Tibial nerve (tissue), 4 donors: ENCODE measurements at regions not wholly inside any gene's neighbourhood (a gene's known extent, or its start where the extent isn't known, plus 50 kb on each side); places are given as distances from the start of the nearest gene placed in this dataset.

ENCODE experiments used
- DNase-seq, 2 donors: peaks; one replicate each; pipeline ENCODE4 v3.0.0-alpha.2; 2019; ENCODE audit warnings: low spot score in 2 of 2
- H3K27ac ChIP-seq, 4 donors: fragments of 200-600 bp; sonication (generic) in 3 of 4; one replicate each; pipeline ENCODE4 v1.5.1; 2017 to 2019; ENCODE audit warnings: mild to moderate bottlenecking in 1 of 4
- H3K27me3 ChIP-seq, 2 donors: fragments of 200-600 bp; sonication (generic) in 1 of 2; one replicate each; pipeline versions ENCODE4 v1.5.1 to v1.6.0; 2017 to 2019
- H3K36me3 ChIP-seq, 3 donors: fragments of 200-600 bp; sonication (generic); one replicate each; pipeline ENCODE4 v1.5.1; 2018 to 2019
- H3K4me1 ChIP-seq, 4 donors: fragments of 200-600 bp; sonication (generic) in 3 of 4; one replicate each; pipeline ENCODE4 v1.5.1; 2017 to 2019
- H3K4me3 ChIP-seq, 4 donors: fragments of 200-600 bp; sonication (generic) in 3 of 4; one replicate each; pipeline ENCODE4 v1.5.1; 2017 to 2019; ENCODE audit warnings: mild to moderate bottlenecking in 1 of 4, moderate library complexity in 1 of 4
- H3K9me3 ChIP-seq, 4 donors: fragments of 200-600 bp; sonication (generic) in 3 of 4; one replicate each; pipeline ENCODE4 v1.5.1; 2017 to 2019
- EP300 ChIP-seq, 2 donors: sonication (generic); formaldehyde crosslinking; IDR thresholded peaks; one replicate each; pipeline ENCODE4 v1.6.1; 2017; ENCODE audit warnings: antibody characterized with exemption in 2 of 2, mild to moderate bottlenecking in 1 of 2
- POLR2A ChIP-seq, 2 donors: fragments of 450-650 bp; IDR thresholded peaks; one replicate each; pipeline ENCODE4 v1.6.1; 2017; ENCODE audit warnings: antibody characterized with exemption in 2 of 2, mild to moderate bottlenecking in 2 of 2, moderate library complexity in 2 of 2
- whole genome bisulfite sequencing, 2 donors: methylation state at CpG; one replicate each; pipeline ENCODE4 v1.1.5; 2018; 5-methylcytosine and 5-hydroxymethylcytosine counted together
- TF ChIP-seq, protein P1 (sequence below), 5 experiments: fragments of 200-600 bp in 3 of 5; fragments of 450-650 bp in 2 of 5; sonication (generic) in 3 of 5; IDR thresholded peaks; one replicate each; pipeline ENCODE4 v1.5.1; 2016 to 2019; ENCODE audit warnings: antibody characterized with exemption in 5 of 5, mild to moderate bottlenecking in 3 of 5, moderate library complexity in 2 of 5

- Histone ChIP-seq H3K27me3 (no peaks in the 10 kb centered on the region), H3K27ac (no peak overlapping the region), H3K4me3 (no peak overlapping the region), H3K9me3 (no peaks in the 10 kb centered on the region), H3K36me3 (no peaks in the 10 kb centered on the region), H3K4me1 (peaks cover 0 to 4% (median 0%) of the 10 kb centered on the region in 4 donors)
- no peak for TF ChIP-seq POLR2A (IDR thresholded peaks at IDR 0.05)
- TF ChIP-seq EP300 (IDR thresholded peaks at IDR 0.05), result no peak
- TF ChIP-seq, protein P1, sequence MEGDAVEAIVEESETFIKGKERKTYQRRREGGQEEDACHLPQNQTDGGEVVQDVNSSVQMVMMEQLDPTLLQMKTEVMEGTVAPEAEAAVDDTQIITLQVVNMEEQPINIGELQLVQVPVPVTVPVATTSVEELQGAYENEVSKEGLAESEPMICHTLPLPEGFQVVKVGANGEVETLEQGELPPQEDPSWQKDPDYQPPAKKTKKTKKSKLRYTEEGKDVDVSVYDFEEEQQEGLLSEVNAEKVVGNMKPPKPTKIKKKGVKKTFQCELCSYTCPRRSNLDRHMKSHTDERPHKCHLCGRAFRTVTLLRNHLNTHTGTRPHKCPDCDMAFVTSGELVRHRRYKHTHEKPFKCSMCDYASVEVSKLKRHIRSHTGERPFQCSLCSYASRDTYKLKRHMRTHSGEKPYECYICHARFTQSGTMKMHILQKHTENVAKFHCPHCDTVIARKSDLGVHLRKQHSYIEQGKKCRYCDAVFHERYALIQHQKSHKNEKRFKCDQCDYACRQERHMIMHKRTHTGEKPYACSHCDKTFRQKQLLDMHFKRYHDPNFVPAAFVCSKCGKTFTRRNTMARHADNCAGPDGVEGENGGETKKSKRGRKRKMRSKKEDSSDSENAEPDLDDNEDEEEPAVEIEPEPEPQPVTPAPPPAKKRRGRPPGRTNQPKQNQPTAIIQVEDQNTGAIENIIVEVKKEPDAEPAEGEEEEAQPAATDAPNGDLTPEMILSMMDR (IDR thresholded peaks at IDR 0.05), result no peak
- WGBS, 2 donors, result 55 to 68% methylated on average over 1 of the region's 1 CpG
- no peak for DNase-seq
Measured at GRCh38 chr18:22486667-22487066, 69.0 kb upstream of the CTAGE1 start.

DNA sequence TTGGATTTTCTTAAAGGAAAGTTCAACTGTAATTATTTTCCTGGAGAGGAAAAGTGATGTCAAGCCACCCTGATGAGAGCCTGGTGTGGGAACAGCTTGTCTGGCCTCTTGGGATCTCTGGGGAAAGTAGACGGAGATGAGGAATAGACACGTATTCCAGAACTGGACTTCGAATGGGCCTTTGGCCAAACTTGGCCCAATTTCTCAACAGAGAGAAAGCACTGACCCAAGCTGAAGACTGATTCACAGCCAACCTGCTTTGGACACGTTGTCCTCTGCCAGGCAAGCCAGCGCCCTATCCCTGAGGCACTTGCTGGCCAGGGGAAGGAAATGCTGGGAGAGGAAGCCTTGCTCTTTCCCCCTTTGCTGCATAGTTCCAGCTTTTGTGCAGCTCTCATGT, 70.8 kb upstream of the CTAGE1 start:
- Histone ChIP-seq H3K27me3 (no peaks in the 10 kb centered on the region), H3K36me3 (no peaks in the 10 kb centered on the region), H3K9me3 (no peaks in the 10 kb centered on the region), H3K4me3 (no peak overlapping the region), H3K4me1 (peaks cover 0 to 4% (median 0%) of the 10 kb centered on the region in 4 donors), H3K27ac (no peak overlapping the region)
- DNase-seq, result peak; percentile 29 to 43
- TF ChIP-seq, protein P1 (IDR thresholded peaks at IDR 0.05), result no peak
- peak in 1 of 2 donors; percentile 44 for TF ChIP-seq EP300 (IDR thresholded peaks at IDR 0.05)
- no peak for TF ChIP-seq POLR2A (IDR thresholded peaks at IDR 0.05)
- 50 to 54% methylated on average over 5 of the region's 5 CpGs for WGBS, 2 donors

- H3K4me3 ChIP-seq, result no peak overlapping the region
- peaks cover 0 to 4% (median 0%) of the 10 kb centered on the region in 4 donors for H3K4me1 ChIP-seq
- H3K27ac ChIP-seq, result no peak overlapping the region
- 44 to 71% methylated on average over 1 of the region's 1 CpG for WGBS, 2 donors
- TF ChIP-seq EP300 (IDR thresholded peaks at IDR 0.05) (no peak), POLR2A (IDR thresholded peaks at IDR 0.05) (no peak)
- TF ChIP-seq, protein P1 (IDR thresholded peaks at IDR 0.05), result no peak
- no peaks in the 10 kb centered on the region for H3K27me3 ChIP-seq
- H3K36me3 ChIP-seq, result no peaks in the 10 kb centered on the region
- no peaks in the 10 kb centered on the region for H3K9me3 ChIP-seq
- DNase-seq, result no peak
Measured at GRCh38 chr18:22489704-22490103, 72.0 kb upstream of the CTAGE1 start.

- H3K36me3 ChIP-seq, result no peaks in the 10 kb centered on the region
- 53 to 65% methylated on average over 4 of the region's 4 CpGs for WGBS, 2 donors
- no peak overlapping the region for H3K4me3 ChIP-seq
- no peaks in the 10 kb centered on the region for H3K27me3 ChIP-seq
- no peaks in the 10 kb centered on the region for H3K9me3 ChIP-seq
- TF ChIP-seq, protein P1 (IDR thresholded peaks at IDR 0.05), result no peak
- TF ChIP-seq EP300 (IDR thresholded peaks at IDR 0.05), result no peak
- no peak for TF ChIP-seq POLR2A (IDR thresholded peaks at IDR 0.05)
- H3K4me1 ChIP-seq, result peaks cover 0 to 4% (median 0%) of the 10 kb centered on the region in 4 donors
- H3K27ac ChIP-seq, result no peak overlapping the region
- DNase-seq, result no peak
Measured at GRCh38 chr18:22490429-22490846, 72.7 kb upstream of the CTAGE1 start.

- no peaks in the 10 kb centered on the region for H3K36me3 ChIP-seq
- TF ChIP-seq, protein P1 (IDR thresholded peaks at IDR 0.05), result no peak
- no peak for TF ChIP-seq EP300 (IDR thresholded peaks at IDR 0.05)
- no peaks in the 10 kb centered on the region for H3K27me3 ChIP-seq
- H3K9me3 ChIP-seq, result peaks cover 0 to 9% (median 0%) of the 10 kb centered on the region in 4 donors
- no peak overlapping the region for H3K27ac ChIP-seq
- H3K4me3 ChIP-seq, result no peak overlapping the region
- peaks cover 0 to 4% (median 0%) of the 10 kb centered on the region in 4 donors for H3K4me1 ChIP-seq
- no peak for DNase-seq
Measured at GRCh38 chr18:22493255-22493654, 75.5 kb upstream of the CTAGE1 start.
